Effector CD4-positive, alpha-beta T cell (primary cell): ENCODE measurements at regions not wholly inside any gene's neighbourhood (a gene's known extent, or its start where the extent isn't known, plus 50 kb on each side); places are given as distances from the start of the nearest gene placed in this dataset.
"Not testable (repeated sequence)": the region's sequence is repeated elsewhere in the genome, so short reads cannot be mapped to it uniquely, and the experiment has no call there.

Experiments
- DNase-seq: peaks from one replicate; pipeline ENCODE4 v3.0.0-alpha.2; 2020

DNA sequence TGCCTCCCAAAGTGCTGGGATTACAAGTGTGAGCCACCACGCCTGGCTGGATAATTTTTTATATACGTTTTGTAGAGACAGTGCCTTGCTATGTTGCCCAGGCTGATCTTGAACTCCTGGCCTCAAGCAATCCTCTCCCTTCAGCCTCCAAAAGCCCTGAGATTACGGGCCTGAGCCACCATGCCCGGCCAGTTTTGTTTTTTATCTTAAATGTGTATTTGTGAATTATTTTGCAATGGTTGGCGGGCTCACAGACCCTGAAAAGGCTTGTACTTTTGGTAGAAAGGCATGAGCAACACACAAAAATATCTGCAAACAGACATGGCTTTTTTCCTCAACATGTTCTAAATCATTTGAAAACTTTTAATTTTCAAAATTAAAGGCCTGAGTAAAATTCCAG, 73.4 kb upstream of the TMEM18 start:
- DNase-seq, result no peak

DNA sequence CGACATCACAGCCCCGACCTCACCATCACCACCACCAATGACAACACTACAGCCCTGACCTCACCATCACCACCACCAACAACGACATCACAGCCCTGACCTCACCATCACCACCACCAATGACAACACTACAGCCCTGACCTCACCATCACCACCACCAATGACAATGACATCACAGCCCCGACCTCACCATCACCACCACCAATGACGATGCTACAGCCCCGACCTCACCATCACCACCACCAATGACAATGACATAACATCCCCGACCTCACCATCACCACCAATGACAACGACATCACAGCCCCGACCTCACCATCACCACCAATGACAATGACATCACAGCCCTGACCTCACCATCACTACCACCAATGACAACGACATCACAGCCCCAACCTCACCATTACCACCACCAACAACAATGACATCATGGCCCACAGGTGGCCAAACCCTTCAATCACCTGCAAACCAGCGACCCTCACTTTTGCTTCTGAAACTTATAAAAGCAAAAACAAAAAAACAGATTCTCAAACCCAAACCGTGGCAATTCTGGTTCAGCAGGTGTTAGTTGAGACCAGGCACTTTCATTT, 70.7 kb upstream of the TMEM18 start:
- no peak for DNase-seq

DNA sequence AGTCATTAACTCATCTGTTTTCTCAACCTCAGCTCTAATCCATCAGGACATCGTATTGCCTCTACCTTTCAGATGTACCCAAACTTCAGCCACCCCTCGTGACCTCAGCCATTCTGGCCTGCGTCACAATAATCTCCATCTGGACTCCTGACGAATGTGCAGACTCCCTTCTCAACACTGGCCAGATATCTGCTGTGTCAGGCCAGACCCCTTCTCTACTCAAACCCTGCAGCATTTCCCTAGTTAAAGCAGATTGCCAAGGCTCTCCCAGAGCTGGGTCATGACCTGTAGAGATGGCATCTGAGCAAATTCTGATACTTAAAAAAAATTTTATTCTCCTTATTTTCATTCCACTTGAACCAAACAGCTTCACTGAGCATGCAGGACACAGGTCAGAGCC, 69.5 kb upstream of the TMEM18 start:
- DNase-seq, result no peak

DNA sequence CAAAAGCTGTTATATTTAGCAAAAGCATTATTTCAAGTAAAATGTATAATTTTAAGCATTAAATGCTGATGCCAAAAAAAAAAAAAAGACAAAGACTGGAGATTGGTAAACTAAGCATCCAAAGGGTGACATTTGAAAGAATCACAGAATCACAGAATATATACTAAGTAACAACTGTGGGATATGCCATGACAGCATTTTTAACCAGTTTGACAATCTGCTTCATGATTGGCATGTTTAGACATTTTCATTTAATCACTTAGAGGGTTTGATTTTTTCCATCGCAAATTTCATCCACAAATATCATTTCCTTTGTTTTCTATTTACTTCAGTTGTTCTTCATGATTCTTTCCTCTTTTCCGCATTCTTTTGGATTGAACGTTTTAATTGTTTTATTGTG, 66.9 kb upstream of the TMEM18 start:
- DNase-seq, result no peak

DNA sequence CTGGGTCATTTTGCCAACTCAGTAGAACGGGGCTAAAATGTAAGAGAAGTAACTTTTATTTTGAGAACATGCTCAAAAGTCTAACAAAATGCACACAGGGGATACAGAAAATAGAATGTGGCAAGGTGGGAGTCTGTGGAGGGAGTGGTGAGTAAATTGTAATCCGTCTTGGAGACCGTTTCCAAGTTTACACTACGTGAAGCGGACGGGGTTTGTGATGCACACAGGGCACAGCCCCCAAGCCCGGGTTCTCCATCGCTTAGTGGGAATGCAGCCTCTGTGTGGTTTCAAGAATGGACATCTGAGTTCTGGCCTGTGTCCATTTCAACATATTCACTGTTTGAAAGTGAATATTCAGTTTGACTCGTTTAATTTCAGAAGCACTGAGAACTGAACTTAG, 65.0 kb upstream of the TMEM18 start:
- DNase-seq, result no peak

DNA sequence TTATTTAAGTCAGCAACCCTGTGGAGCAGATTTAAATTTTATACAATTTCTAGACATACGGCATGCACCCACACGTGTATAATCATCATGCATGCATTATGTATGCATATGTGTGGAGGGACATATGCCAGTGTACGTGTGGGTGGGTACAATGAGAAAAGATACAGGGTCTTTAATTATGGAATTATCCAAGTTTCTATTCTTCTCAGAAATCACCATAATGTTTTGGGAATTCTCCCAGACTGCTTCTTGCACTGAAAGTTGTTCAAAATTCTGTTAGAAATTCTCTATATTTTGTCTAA, 63.9 kb upstream of the TMEM18 start:
- DNase-seq, result no peak

DNA sequence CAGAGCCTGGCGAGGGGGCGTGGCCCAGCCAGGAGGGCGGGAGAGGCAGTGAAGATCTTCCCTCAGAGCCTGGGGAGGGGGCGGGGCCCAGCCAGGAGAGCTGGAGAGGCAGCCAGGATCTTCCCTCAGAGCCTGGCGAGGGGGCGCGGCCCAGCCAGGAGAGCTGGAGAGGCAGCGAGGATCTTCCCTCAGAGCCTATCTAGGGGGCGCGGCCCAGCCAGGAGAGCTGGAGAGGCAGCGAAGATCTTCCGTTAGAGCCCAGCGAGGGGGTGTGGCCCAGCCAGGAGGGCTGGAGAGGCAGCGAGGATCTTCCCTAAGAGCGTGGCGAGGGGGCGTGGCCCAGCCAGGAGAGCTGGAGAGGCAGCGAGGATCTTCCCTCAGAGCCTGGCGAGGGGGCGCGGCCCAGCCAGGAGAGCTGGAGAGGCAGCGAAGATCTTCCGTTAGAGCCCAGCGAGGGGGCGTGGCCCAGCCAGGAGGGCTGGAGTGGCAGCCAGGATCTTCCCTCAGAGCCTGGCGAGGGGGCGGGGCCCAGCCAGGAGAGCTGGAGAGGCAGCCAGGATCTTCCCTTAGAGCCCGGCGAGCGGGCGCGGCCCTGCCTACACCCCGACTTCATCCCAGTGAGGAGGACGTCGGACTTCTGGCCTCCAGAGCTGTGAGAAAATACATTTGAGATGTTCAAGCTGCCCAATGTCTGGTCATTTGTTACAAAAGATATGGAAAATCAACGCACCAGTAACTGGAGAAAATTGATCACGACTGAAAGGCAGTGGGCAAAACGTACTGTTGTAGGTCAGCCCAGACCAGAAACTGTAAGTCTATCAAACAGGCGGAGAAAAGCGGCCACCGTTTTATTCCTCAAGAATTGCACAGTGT, 63.4 kb upstream of the TMEM18 start:
- peak; percentile 33 for DNase-seq

DNA sequence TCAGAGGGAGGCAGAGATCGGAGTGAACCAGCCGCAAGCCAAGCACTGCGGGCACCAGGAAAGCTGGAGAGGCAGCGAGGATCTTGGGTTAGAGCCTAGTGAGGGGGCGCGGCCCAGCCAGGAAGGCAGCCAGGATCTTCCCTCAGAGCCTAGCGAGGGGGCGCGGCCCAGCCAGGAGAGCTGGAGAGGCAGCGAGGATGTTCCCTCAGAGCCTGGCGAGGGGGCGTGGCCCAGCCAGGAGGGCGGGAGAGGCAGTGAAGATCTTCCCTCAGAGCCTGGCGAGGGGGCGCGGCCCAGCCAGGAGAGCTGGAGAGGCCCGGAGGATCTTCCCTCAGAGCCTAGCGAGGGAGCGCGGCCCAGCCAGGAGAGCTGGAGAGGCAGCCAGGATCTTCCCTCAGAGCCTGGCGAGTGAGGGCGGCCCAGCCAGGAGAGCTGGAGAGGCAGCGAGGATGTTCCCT, 62.7 kb upstream of the TMEM18 start:
- DNase-seq, result not testable (repeated sequence)

DNA sequence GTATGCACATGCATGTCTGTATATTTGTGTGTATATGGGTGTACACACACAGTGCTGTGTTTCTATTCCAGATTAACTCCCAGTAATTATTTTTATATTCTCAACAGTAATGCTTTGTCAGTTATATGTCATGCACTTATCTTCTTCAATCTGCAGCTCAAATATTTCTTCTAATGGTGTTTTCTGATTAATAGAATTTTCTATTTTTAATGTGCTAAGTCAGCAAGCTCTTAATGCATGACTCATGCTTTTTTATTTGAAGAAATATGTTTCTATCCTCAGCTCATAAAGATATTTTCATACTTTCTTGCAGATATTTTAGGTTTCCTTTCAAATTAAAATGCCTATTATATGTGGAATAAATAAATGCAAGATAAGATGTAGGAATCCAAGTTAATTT, 59.7 kb upstream of the TMEM18 start:
- DNase-seq, result no peak

DNA sequence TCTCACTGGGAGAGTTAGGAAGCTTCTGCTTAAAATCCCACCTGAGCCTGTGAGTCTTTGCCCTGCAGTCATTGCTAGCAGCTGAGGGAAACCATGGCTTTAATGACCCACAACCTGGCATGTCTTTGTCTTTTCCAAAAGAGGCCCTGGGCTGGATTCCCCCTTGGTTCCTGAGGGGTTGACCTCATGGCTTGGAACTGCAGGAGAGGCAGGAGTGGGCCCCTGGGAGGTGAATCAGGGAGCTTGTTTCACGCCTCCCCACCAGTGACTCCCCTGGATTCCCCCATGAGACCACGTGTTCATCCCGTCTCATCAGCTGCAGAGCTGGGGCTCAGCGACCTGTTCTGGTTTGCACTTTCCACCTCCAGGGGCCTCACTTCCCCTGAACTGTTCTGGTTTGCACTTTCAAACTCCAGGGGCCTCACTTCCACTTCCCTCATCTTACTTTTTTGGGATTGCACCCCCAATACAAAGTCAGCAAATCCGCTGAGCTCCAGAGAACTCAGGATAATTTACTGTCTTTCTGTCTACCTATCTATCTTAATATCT, 58.5 kb upstream of the TMEM18 start:
- DNase-seq, result no peak

DNA sequence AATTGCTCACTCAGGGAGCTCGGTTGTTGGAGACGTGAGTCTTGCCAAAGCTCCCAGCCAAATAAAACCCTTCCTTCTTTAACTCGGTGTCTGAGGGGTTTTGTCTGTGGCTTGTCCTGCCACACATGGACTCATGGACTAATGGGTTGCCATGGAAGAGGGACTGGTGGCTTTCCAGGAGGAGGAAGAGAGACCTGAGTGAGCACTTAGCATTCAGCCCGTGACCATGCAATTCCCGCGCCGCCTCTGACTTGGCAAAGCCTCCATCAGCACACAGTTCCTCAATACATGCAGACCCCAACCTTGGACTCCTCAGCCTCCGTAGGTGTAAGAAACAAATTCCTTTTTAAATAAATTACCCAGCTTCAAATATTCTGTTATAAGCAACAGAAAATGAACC, 57.3 kb upstream of the TMEM18 start:
- DNase-seq, result no peak

DNA sequence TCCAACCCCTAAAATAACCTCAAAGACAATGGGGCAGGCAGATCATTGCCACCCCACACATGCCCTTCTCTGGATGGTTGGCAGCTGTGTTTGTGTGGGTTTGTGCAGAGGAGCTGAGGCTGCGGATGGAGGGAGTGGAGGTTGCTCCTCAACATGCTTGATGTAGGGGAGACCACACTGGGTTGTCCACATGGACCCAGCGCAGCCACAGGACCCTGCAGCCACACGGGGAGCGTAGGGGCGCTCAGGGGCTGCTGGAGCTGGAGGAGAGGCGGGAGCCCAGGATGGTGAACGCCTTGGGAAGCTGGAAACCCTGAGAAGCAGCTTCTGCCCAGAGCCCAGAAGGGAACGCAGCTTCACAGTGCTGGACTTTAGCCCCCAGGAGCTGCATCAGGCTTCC, 56.3 kb upstream of the TMEM18 start:
- no peak for DNase-seq

DNA sequence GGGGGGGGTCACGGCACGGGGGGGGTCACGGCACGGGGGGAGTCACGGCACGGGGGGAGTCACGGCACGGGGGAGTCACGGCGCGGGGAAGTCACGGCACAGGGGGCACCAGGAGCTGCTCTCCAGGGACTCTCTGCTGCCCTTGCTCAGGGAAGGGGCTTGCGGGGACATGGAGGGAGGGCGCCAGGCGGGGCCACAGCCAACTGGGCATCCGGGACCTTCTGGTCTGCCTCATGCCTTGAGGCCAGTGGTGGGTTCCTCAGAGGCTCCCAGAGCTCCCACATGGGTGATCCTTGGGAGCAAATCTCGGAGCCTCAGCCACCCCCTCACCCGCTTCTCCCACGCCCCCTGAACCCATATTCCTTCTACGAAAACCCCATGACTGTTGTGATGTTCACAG, 55.8 kb upstream of the TMEM18 start:
- DNase-seq, result no peak

DNA sequence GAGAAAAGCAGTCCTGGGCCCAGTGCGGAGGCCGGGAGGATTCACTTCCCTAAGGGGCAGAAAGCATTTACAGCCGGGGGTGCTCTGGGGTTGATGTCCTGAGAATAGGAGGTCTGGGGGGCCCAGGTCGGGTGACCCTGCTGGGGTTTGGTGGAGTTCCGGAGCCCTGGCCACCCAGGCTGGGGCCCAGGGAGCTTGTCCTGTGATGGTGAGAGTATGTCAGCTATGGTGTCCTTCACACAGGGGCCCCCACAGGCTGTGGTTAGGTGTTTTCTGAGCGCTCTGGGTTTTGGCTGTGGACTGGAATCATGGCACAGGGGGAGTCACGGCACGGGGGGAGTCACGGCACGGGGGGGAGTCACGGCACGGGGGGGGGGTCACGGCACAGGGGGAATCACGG, 54.5 kb upstream of the TMEM18 start:
- DNase-seq, result no peak

DNA sequence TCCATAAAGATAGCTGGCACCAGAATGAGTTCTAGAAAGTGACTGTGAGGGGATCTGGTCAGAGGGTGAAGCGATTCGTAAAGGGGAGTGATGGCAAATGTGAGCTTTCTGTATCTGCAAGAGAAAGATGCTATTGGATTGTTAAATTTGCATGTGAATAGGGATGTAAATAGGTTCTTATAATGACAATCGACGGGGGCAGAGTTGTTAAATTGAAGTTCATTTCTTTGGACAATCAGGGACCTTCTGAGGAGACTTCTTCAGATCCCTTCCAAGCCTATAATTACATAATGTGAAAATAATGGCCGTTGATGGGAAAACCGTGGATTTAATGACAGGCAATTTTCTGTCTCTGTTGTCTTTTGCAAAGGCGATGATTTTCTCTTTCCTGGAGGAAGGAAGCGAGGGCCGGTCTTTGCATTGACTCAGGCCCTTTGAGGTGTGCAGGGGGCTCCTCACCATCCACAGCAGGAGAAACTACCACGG, 52.2 kb upstream of the TMEM18 start:
- DNase-seq, result no peak

DNA sequence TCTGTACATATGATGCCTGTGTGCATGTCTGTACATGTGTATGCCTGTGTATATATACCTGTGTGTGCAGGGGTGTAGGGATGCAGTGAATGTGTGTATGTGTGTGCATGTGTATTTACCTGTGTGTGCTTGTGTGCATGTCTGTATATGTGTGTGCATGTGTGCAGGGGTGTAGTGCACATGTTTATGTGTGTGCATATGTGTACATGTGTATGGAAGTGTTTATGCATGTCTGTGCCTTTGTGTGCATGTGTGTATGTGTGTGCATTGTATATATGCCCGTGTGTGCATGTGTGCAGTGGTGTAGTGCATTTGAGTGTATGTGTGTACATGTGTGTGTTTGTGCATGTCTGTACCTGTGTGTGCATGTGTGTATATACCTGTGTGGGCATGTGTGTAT, 51.0 kb upstream of the TMEM18 start:
- no peak for DNase-seq

DNA sequence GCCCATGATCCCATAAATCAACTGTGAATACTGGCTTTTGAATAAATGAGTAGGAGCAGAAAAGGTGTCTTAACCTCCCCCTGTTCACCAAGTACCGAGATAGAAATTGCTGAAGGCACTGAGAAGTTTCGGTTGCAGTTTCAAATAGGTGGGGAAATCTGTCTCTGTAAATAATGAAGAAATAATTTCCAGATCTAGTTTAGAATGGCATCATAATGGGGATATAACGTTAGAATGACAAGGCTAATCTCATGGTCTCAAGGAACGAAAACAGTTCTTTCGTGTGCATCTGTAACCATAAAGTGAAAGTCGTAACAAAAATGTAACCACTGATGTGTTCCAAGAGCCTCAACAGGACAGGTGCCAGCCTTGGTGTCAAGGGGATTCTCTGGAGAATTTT, 49.9 kb upstream of the TMEM18 start:
- no peak for DNase-seq
